ENCODE measurements at regions not wholly inside any gene's neighbourhood (a gene's known extent, or its start where the extent isn't known, plus 50 kb on each side); places are given as distances from the start of the nearest gene placed in this dataset.

DNA sequence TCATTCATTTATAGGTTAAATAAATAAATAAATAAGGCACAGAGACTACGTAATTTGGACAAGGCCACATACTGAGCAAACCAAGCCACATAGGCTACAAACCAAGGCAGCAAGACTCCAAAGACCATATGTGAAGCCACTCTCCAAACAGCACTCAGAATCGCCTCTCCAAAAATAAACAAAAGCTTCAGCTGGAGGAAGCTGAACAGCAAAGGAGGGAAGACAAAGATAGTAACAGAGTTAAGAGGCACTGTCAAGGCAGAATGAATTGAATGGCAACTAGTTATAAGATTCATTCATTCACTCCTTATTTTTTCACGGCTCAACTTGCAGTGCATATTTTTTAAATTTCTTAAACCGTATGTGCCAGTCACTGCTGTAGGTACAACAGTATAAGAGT is 200.5 kb upstream of the GRIP1 start:
- H3K27ac ChIP-seq = no peak overlapping the region
- no peak for TF ChIP-seq POLR2A (IDR thresholded peaks at IDR 0.05)
- TF ChIP-seq, protein P1, sequence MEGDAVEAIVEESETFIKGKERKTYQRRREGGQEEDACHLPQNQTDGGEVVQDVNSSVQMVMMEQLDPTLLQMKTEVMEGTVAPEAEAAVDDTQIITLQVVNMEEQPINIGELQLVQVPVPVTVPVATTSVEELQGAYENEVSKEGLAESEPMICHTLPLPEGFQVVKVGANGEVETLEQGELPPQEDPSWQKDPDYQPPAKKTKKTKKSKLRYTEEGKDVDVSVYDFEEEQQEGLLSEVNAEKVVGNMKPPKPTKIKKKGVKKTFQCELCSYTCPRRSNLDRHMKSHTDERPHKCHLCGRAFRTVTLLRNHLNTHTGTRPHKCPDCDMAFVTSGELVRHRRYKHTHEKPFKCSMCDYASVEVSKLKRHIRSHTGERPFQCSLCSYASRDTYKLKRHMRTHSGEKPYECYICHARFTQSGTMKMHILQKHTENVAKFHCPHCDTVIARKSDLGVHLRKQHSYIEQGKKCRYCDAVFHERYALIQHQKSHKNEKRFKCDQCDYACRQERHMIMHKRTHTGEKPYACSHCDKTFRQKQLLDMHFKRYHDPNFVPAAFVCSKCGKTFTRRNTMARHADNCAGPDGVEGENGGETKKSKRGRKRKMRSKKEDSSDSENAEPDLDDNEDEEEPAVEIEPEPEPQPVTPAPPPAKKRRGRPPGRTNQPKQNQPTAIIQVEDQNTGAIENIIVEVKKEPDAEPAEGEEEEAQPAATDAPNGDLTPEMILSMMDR (IDR thresholded peaks at IDR 0.05) = no peak
- no peaks in the 10 kb centered on the region for H3K9me3 ChIP-seq
- H3K27me3 ChIP-seq = no peaks in the 10 kb centered on the region
- intact Hi-C loops (cut with DNase I) = no loop called here
- DNase-seq (no peak), ATAC-seq (no peak)
- H3K4me3 ChIP-seq = no peak overlapping the region
- WGBS, 2 donors = 79 to 80% methylated on average over 4 of the region's 4 CpGs
- no peaks in the 10 kb centered on the region for H3K4me1 ChIP-seq
- H3K36me3 ChIP-seq (replicated peaks in 1 of 2; ENCODE audit: insufficient read depth in 1 of 2, low read depth in 2 of 2) = no peaks in the 10 kb centered on the region

DNA sequence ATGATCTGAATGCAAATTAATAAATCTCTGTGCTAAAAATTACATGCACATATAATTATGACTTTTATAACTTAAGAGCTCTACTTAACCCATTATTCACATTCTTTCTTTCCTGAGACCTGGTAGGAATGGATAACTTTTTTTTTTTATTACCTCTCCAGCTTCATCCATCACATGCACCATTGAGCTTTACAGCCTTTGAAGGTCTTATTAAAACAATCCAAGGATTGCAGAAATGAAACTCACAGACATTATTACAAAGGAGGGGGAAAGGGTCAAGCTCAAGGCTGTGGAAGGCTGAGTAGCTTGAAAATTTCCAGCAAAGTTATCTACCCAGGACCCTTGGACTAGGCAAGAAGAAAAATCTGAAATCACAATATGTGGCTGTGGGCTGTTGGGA is 202.5 kb upstream of the GRIP1 start:
- Histone ChIP-seq H3K36me3 (replicated peaks in 1 of 2; ENCODE audit: insufficient read depth in 1 of 2, low read depth in 2 of 2) (no peaks in the 10 kb centered on the region), H3K4me1 (no peaks in the 10 kb centered on the region), H3K4me3 (no peak overlapping the region), H3K9me3 (no peaks in the 10 kb centered on the region), H3K27ac (no peak overlapping the region), H3K27me3 (no peaks in the 10 kb centered on the region)
- intact Hi-C loops (cut with DNase I) = no loop called here
- ATAC-seq = no peak
- DNase-seq = no peak
- TF ChIP-seq, protein P1 (IDR thresholded peaks at IDR 0.05) = no peak
- no peak for TF ChIP-seq POLR2A (IDR thresholded peaks at IDR 0.05)

GRCh38 chr12:66884091-66884490 is 205.2 kb upstream of the GRIP1 start:
- Histone ChIP-seq H3K9me3 (no peaks in the 10 kb centered on the region), H3K4me1 (no peaks in the 10 kb centered on the region), H3K4me3 (no peak overlapping the region), H3K27me3 (no peaks in the 10 kb centered on the region), H3K36me3 (replicated peaks in 1 of 2; ENCODE audit: insufficient read depth in 1 of 2, low read depth in 2 of 2) (no peaks in the 10 kb centered on the region), H3K27ac (no peak overlapping the region)
- TF ChIP-seq POLR2A (IDR thresholded peaks at IDR 0.05) = no peak
- TF ChIP-seq, protein P1 (IDR thresholded peaks at IDR 0.05) = no peak
- no peak for ATAC-seq
- DNase-seq = no peak
- intact Hi-C loops (cut with DNase I) = no loop called here
- 80 to 87% methylated on average over 11 of the region's 11 CpGs for WGBS, 2 donors

- Histone ChIP-seq H3K27me3 (no peaks in the 10 kb centered on the region), H3K4me3 (no peak overlapping the region), H3K36me3 (replicated peaks in 1 of 2; ENCODE audit: insufficient read depth in 1 of 2, low read depth in 2 of 2) (no peaks in the 10 kb centered on the region), H3K27ac (no peak overlapping the region), H3K9me3 (no peaks in the 10 kb centered on the region), H3K4me1 (no peaks in the 10 kb centered on the region)
- no peak for DNase-seq
- WGBS, 2 donors = 79 to 82% methylated on average over 13 of the region's 13 CpGs
- TF ChIP-seq POLR2A (IDR thresholded peaks at IDR 0.05) = no peak
- TF ChIP-seq, protein P1 (IDR thresholded peaks at IDR 0.05) = no peak
- intact Hi-C loops (cut with DNase I) = no loop called here
- no peak for ATAC-seq
Observed at GRCh38 chr12:66885115-66885875, 206.4 kb upstream of the GRIP1 start.

DNA sequence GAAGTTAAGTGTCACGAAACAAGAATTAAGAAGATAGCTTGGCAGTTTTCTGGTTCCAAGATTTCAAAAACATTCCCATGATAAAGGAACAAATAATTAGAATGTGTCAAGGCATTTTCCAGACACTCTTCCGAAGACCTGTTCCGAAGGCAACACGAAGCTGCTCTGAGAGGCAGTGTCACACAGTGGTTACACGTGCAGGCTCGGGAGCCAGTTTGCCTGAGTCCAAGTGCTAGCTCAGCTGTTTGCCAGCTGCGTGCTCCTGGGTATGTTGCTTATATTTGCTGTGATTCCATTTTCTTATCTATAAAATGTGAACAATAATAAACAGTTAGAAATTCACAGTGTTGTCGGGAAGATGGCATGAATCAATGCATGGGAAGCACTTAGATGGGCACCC is 217.9 kb upstream of the GRIP1 start:
- TF ChIP-seq POLR2A (IDR thresholded peaks at IDR 0.05) = no peak
- TF ChIP-seq, protein P1 (IDR thresholded peaks at IDR 0.05) = no peak
- H3K4me3 ChIP-seq = no peak overlapping the region
- H3K27me3 ChIP-seq = no peaks in the 10 kb centered on the region
- no peaks in the 10 kb centered on the region for H3K36me3 ChIP-seq (replicated peaks in 1 of 2; ENCODE audit: insufficient read depth in 1 of 2, low read depth in 2 of 2)
- DNase-seq (no peak), ATAC-seq (no peak)
- H3K27ac ChIP-seq = no peak overlapping the region
- WGBS, 2 donors = 77 to 84% methylated on average over 8 of the region's 8 CpGs
- H3K9me3 ChIP-seq = no peaks in the 10 kb centered on the region
- H3K4me1 ChIP-seq = no peaks in the 10 kb centered on the region
- intact Hi-C loops (cut with DNase I) = no loop called here
